Activated naive CD4-positive, alpha-beta T cell treated with anti-CD3 and anti-CD28 coated beads for 36 hours (primary cell): ENCODE measurements at regions not wholly inside any gene's neighbourhood (a gene's known extent, or its start where the extent isn't known, plus 50 kb on each side); places are given as distances from the start of the nearest gene placed in this dataset.

ENCODE experiments used
- CTCF ChIA-PET: fragments of 350-600 bp; sonication (Branson Sonifier 250); formaldehyde crosslinking; loops from one replicate; lab custom pipeline; 2021; ENCODE audit warnings: antibody characterized with exemption; lab: Charles Lee
- DNase-seq: peaks from one replicate; pipeline ENCODE4 v3.0.0-alpha.2; 2020
- H3K27ac Mint-ChIP-seq: one replicate; pipeline ENCODE4 v1.8.0; 2021; ENCODE audit warnings: mild to moderate bottlenecking, mixed read lengths
- H3K27me3 Mint-ChIP-seq: one replicate; pipeline ENCODE4 v1.8.0; 2021; ENCODE audit warnings: low read depth, mixed read lengths
- H3K36me3 Mint-ChIP-seq: one replicate; pipeline ENCODE4 v1.8.0; 2021; ENCODE audit warnings: low read depth, mixed read lengths
- H3K4me1 Mint-ChIP-seq: one replicate; pipeline ENCODE4 v1.8.0; 2021; ENCODE audit warnings: low read depth, mixed read lengths
- H3K4me3 Mint-ChIP-seq: one replicate; pipeline ENCODE4 v1.8.0; 2021; ENCODE audit warnings: mild to moderate bottlenecking, moderate library complexity, mixed read lengths
- H3K9me3 Mint-ChIP-seq: one replicate; pipeline ENCODE4 v1.8.0; 2021; ENCODE audit warnings: mixed read lengths
- intact Hi-C: fragments of 100-400 bp; cut with micrococcal nuclease; formaldehyde crosslinking; loops from one replicate; pipeline ENCODE4 v1.15.1; 2023

DNA sequence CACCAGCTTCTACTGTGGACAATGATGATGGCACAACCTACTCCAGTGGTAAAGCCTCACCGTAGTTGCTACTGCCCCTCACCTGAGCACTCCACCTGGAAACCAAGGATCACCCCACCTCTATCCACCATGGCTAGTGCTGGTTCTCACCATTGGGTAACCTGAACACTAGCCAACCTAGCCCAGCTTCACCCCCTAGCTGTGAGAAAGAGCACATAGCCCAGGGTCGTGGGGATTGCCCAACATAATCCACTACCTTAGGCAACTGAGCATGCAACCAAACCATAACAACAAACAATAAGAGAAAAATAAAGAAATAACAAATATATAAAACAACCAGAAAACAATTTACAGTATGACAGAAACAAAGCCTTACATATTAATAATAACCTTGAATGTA, 560.1 kb downstream of the DIAPH3 start:
- Mint-ChIP-seq H3K27me3 (peaks cover 4% of the 10 kb centered on the region), H3K36me3 (no peaks in the 10 kb centered on the region), H3K4me3 (no peak overlapping the region), H3K9me3 (peaks cover 11% of the 10 kb centered on the region), H3K4me1 (no peaks in the 10 kb centered on the region), H3K27ac (no peak overlapping the region)
- CTCF ChIA-PET: no interaction called here
- intact Hi-C loops: no loop called here
- no peak for DNase-seq

- Mint-ChIP-seq H3K9me3 (no peaks in the 10 kb centered on the region), H3K4me3 (no peak overlapping the region), H3K36me3 (no peaks in the 10 kb centered on the region), H3K4me1 (no peaks in the 10 kb centered on the region), H3K27ac (no peak overlapping the region), H3K27me3 (peaks cover 4% of the 10 kb centered on the region)
- no peak for DNase-seq
- CTCF ChIA-PET: no interaction called here
- intact Hi-C loops: no loop called here
Measured at GRCh38 chr13:59607172-59607571, 556.6 kb downstream of the DIAPH3 start.

DNA sequence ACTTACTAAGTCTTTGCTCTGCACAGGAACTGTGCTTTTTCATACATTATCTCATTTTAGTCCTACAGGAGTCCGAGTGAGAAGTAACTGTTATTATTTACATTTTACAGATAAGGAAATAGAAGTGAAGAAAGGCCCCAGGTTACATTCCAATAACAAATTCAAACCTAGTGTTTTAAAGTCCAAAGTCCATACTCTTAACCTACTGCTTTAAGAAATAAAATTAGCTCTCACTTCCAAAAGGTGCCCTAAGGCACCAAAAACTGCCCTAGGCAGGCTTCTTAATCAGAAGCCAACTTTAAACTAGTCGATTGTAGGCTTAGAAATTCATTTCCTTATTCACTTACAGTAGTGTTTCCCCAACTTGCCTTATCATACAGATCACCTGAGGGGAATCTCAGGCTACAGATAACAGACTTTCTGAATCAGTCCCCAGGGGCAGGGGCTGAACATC, 555.9 kb downstream of the DIAPH3 start:
- Mint-ChIP-seq H3K4me1 (no peaks in the 10 kb centered on the region), H3K9me3 (no peaks in the 10 kb centered on the region), H3K27me3 (peaks cover 2% of the 10 kb centered on the region), H3K4me3 (no peak overlapping the region), H3K36me3 (no peaks in the 10 kb centered on the region), H3K27ac (no peak overlapping the region)
- intact Hi-C loops: no loop called here
- no peak for DNase-seq
- CTCF ChIA-PET: no interaction called here

DNA sequence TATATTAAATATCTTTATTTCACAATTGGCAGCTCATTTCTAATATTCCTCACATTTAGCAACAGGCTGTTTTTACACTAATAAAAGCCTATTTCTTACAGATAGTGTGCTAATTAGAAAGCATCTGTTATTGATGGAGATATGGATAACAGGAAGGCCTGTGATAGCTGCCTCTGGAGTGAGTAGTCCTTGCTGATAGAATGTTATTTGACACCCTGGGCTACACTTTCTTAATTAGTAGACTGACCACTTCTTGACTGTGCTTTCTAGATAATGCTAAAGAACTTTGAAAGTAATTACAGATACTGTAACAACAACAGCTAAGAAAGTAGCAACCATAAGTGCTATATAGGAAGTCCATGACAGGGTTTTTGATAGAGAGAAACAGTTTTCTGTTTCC, 554.3 kb downstream of the DIAPH3 start:
- H3K27me3 Mint-ChIP-seq: no peaks in the 10 kb centered on the region
- no peaks in the 10 kb centered on the region for H3K4me1 Mint-ChIP-seq
- no peak overlapping the region for H3K4me3 Mint-ChIP-seq
- no peak for DNase-seq
- intact Hi-C loops: no loop called here
- H3K9me3 Mint-ChIP-seq: no peaks in the 10 kb centered on the region
- H3K36me3 Mint-ChIP-seq: no peaks in the 10 kb centered on the region
- CTCF ChIA-PET: no interaction called here
- H3K27ac Mint-ChIP-seq: no peak overlapping the region
